ENCODE measurements at regions not wholly inside any gene's neighbourhood (a gene's known extent, or its start where the extent isn't known, plus 50 kb on each side); places are given as distances from the start of the nearest gene placed in this dataset.

DNA sequence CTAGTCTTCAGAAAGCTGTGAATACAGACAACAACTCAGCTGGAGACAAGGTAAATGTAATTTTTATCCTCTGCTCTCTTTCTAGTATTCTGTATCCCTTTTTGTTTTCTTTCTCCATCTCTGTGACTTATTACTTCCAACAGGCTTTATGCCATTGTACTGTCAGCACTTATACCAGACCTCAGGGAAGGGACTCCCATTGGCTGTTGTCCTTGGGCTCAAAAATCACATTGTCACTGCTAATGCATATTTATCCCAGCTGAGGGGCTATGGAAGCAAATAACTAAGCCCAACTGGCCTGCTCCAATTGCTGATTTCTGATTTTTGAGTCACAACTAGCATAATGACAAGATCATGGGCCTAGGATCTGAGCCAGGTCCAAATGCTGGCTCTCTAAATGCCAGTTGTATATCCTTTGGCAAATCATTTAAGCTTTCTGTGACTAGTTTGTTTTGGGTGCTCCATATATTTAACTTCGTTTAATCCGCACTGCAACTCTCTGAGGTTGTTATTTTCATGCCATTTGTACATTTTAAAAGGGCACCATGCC lies 395.1 kb upstream of the GNPDA2 start:
- TF ChIP-seq, protein P1, sequence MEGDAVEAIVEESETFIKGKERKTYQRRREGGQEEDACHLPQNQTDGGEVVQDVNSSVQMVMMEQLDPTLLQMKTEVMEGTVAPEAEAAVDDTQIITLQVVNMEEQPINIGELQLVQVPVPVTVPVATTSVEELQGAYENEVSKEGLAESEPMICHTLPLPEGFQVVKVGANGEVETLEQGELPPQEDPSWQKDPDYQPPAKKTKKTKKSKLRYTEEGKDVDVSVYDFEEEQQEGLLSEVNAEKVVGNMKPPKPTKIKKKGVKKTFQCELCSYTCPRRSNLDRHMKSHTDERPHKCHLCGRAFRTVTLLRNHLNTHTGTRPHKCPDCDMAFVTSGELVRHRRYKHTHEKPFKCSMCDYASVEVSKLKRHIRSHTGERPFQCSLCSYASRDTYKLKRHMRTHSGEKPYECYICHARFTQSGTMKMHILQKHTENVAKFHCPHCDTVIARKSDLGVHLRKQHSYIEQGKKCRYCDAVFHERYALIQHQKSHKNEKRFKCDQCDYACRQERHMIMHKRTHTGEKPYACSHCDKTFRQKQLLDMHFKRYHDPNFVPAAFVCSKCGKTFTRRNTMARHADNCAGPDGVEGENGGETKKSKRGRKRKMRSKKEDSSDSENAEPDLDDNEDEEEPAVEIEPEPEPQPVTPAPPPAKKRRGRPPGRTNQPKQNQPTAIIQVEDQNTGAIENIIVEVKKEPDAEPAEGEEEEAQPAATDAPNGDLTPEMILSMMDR (IDR thresholded peaks at IDR 0.05; ENCODE audit: insufficient read depth, low read length), result no peak
- no peak for TF ChIP-seq POLR2AphosphoS5 (IDR thresholded peaks at IDR 0.05; ENCODE audit: low read depth)
- TF ChIP-seq REST (IDR thresholded peaks at IDR 0.05; ENCODE audit: insufficient replicate concordance, low read depth), result no peak
- TF ChIP-seq GABPA (IDR thresholded peaks at IDR 0.05; ENCODE audit: low read depth), result no peak
